HG03025 (cell line): ENCODE measurements at regions not wholly inside any gene's neighbourhood (a gene's known extent, or its start where the extent isn't known, plus 50 kb on each side); places are given as distances from the start of the nearest gene placed in this dataset.
"Not testable (repeated sequence)": the region's sequence is repeated elsewhere in the genome, so short reads cannot be mapped to it uniquely, and the experiment has no call there.

ENCODE experiments used
- ATAC-seq: cut with Tn5 transposase; IDR thresholded peaks from one replicate; pipeline ENCODE4 v1.9.1; 2021; ENCODE audit warnings: mild to moderate bottlenecking, moderate library complexity; ENCODE audit not compliant: unreplicated experiment, low FRiP score

DNA sequence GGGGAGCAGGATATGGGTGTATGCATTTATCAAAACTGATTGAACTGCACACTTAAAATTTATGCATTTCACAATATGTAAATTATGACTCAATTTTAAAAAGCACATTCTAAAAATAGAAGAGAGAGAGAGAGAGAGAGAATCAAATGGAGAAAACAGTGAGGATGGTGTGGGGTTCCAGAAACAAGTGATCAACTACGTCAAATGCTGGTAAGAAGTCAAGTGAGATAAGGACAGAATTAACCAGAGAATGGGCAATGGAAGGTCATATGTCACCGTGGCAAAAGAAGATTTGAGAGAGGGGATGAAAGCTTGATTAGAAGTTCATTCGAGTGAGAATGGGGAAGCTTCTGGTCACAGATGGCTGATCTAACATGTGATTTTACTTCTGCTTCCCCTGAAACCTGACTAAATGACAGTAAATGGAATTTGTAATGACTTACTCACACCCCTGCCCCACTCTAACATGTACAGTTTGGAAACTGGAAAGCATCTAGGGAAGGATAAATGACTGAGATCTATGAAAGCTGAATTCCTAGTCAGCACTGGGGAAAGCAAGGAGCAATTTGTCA, 276.5 kb upstream of the AMIGO2 start:
- peak; percentile 61 for ATAC-seq

DNA sequence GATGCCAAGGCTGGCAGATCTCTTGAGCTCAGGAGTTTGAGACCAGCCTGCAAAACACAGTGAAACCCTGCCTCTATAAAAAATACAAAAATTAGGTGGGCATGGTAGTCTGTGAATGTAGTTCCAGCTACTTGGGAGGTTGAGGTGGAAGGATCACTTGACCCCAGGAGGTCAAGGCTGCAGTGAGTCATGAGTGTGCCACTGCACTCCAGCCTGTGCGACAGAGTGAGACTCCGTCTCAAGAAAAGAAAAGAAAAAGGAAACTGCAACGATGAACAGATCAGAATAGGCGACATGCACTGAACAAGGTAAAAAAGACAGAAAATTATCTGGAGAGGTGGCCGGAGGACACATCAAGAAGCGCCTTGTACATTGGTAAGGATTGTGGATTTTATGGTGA, 273.7 kb upstream of the AMIGO2 start:
- no peak for ATAC-seq

DNA sequence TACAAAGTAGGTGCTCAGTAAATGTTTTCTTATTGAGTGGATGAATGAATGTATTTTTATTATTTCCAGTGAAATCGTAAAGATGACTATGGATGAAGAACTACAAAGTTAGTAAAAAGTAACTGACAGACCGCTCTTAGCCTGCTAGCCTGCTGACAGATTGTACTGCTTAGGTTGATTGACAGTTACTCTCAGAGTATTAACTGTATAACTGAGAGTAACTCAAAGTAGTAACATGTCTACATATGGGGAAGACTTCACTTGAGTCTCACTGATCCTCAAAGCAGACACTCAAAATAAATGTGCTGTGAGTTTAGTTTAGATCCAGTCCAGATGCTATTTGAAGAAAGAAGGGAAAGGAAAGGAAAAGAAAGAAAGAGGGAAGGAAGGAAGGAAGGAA, 272.3 kb upstream of the AMIGO2 start:
- no peak for ATAC-seq

DNA sequence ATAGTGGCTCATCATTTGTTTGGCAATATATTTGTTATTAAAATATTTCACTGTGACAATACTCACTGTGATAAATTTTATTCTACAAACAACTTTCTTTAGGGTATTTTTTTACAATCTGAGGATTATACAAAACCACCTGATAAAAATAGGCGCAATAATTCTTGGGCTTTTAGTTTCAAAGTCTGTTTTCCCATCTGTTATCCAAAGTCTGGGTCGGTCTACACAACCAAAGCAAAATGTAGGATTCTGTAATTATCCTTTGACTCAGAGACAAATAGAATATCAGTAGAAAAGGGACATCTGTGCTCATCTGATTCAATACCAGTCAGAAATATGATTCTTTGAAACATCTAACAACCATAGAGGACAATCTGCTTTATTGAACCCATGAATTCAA, 271.8 kb upstream of the AMIGO2 start:
- no peak for ATAC-seq

DNA sequence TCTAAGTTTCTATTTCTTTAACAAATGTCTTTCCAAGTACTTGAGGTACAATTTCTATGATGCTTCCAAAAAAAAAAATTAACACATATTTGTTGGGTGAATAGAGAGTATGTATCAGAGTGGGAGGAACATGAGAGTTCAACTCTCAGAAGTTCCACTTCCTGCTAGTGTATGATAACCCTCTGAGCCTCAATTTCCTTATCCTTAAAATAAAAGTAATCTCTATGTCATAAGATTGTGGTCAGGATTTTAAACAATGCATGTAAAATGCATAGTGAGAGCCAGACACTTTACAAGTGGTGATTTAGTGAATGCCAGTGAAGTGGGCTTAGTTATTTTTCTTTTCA, 270.3 kb upstream of the AMIGO2 start:
- ATAC-seq = no peak

DNA sequence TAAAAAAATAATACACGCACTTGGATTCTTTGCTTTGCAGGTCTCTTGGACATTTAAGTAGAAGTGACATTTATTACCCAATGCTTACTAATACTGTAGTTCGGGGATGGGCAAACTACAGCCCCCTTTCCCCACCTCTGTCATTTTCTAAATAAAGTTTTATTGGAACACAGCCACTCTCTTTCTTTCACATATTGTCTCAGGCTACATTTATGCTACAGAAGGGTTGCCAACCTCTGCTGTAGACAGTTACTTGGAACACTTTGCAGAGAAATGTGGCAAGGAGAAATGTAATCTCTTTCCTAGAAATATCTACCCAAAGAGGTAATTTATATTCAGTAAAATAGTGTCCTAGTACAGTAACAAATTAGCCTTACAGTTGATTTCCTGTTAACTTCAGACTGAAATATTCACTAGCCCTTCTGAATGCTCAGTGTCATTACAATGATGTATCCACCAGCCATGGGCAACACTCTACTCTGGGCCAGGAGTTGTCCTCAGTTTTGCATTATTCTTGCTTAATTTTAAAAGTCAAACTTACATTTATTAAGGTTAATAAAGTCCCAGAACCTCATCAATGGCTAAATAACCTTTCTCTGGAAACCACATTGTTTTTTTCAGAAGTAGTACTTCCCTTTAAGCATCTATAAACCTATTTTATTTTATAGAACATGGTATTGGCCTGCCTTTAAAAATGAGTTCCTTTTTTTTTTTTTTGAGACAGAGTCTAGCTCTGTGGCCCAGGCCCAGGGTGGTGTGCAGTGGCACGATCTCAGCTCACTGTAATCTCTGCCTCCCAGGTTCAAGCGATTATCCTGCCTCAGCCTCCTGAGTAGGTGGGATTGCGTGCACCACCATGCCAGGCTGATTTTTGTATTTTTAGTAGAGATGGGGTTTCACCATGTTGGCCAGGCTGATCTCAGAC, 269.6 kb upstream of the AMIGO2 start:
- ATAC-seq = no peak

DNA sequence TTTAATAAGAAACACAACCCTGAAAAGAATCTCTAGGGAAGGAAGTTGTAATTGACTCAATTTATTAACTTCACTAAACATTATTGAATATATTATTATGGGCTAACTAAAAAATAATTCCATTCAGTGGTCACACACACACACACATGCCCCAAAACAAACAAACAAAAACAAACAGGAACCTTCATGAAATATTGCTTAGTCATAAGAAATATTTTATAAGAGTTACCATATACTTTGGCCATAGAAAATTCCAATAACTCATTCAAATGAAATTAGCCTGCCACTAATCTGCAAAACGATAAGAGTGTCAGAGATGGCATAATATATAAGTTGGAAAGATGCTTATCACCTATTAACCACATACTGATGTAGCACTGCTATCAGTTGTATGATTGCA, 268.4 kb upstream of the AMIGO2 start:
- no peak for ATAC-seq

DNA sequence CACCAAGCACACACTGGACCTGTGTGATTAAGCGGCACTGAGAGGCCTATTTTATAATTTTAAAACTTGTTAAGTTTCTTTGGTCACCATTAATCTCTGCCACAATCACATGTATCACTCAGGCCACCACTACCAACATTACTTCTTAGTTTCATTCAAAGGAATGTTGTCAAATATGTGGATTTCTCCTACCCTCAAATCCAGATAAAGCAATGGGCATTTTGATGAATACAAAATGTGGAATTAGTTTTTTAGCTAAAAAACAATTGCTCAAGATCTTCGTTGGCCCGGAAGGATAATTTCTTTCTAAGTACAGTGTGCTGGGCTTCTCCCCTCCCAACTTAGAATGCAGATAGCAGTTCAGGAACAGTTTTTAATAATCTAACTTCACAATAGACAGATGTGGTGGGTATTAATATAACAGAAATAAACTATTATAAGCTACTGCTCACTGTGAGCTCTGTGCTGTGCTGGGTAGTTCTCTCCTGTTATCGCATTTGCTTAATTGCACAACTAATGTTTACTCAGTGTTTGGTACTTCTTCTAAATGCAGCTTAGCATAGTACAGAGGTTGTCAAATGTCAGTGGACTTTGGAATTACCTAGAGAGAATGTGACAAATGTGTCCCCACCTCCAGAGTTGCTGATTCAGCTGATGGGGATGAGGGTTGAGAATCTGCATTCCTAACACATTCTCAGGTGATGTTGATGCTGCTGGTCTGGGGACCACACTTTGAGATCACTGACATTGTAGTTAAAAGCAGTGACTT, 266.7 kb upstream of the AMIGO2 start:
- no peak for ATAC-seq

DNA sequence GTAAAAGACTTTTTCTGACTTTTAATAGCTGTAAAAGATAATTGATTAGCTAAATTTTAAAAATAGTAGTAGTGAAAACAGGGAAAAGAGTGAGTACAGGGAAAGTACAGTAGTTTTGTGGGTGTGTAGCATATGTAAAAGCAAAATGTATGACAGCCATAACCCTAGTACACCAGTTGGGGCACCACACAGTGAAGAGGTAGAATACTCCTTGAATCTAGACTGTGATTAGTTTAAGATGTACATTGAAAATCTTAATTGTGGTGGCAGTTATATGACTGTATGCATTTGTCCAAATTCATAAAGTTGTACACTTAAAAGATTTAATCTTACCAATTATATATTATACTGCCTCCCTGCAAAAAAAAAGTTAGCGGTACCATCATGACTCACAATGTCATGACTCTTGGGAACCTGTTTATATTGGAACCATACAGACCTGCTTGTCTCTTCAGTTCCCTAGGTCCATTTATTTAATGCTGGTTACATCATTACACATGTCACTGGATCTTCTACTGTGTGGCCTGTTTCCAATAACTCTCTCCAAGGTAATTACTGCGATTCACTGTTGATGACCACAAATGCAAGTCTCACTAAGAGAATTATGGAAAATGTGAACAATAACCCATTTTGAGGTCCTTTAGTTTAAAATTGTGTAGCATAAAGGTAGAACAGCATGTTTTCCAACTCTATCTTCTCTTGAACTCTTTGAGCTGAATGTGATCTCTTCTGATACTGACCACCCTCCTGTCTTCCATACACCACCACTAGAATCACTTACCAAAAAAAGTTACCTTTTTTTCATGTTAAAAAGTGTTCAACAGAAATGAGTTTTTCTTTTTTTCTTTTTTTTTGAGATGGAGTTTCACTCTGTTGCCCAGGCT, 264.2 kb upstream of the AMIGO2 start:
- no peak for ATAC-seq

DNA sequence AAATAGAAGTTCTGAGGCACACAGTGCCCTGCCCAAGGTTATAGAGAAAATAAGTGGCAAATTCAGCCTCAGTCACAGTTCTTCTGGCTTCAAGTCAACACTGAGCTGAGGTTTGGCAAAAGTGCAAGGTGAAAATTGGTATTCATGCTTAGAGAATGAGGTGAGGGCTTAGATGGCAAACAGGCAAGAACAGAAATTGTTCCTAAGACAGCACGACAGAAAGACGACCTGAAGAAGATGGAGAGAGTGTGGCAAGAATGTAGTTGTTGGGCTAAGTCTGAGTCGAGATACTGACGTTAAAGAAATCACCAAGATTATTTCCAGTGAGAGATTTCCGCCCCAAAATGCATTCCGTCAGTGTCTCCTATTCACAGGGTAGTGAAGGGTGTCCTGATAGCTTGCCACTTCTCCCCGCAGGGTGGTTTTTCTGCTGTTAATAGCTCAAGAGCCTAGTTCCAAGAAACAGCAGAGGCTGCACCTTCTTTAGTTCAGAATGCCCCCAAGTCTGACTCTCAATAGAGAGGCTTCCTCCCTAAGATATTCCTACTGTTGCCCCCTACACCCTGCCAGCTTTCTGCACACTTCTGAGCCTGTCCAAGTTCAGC, 260.8 kb upstream of the AMIGO2 start:
- ATAC-seq = no peak

DNA sequence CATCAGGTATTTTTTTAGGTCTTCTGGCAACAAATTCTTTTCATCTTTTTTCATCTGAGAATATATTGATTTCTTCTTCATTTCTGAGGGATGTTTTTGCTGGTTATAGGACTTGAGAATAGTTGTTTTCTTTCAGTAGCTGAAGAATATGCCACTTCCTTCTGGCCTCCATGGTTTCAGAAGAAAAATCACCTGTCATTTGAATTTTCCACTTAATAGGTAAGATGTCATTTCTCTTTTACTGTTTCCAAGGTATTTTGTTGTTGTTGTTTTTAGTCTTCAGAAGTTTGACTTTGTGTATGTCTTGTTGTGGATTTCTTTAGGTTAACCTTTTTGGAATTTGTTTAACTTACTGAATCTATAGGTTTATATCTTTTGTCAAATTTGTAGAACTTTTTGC, 257.8 kb upstream of the AMIGO2 start:
- ATAC-seq = no peak

DNA sequence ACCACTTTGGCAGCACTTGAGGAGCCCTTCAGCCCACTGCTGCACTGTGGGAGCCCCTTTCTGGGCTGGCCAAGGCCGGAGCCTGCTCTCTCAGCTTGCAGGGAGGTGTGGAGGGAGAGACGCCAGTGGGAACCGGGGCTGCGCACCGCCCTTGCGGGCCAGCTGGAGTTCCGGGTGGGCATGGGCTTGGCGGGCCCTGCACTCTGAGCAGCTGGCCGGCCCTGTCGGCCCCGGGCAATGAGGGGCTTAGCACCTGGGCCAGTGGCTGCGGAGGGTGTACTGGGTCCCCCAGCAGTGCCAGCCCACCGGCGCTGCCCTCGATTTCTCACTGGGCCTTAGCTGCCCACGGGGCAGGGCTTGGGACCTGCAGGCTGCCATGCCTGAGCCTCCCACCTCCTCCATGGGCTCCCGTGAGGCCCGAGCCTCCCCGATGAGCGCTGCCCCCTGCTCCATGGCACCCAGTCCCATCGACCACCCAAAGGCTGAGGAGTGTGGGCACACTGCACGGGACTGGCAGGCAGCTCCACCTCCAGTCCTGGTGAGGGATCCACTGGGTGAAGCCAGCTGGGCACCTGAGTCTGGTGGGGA, 253.6 kb upstream of the AMIGO2 start:
- not testable (repeated sequence) for ATAC-seq

DNA sequence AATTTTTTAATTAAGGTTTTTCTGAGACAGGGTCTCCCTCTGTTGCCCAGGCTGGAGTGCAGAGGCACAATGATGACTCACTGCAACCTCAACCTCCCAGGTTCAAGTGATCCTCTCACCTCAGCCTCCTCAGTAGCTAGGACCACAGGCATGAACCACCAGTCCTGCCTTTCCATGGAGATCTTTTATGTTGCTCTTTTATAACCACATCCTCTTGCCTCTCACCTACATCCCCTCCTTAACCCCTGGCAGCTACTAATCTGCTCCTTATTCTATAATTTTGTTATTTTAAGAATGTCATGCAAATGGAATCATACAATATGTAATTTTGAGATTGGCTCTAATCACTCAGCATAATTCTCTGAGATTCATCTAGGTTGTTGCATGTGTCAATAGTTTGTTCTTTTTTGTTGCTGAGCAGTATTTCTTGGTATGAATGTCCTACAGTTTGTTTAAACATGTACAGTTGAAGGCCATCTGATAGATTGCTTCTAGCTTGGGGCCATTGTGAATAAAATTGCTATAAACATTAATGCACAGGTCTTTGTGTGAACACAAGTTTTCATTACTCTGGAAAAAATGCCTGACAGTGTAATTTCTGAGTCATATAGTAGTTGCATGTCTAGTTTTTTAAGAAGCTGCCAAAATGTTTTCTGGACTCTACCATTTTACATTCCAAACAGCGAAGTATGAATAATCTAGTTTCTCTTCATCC, 249.2 kb upstream of the AMIGO2 start:
- no peak for ATAC-seq

DNA sequence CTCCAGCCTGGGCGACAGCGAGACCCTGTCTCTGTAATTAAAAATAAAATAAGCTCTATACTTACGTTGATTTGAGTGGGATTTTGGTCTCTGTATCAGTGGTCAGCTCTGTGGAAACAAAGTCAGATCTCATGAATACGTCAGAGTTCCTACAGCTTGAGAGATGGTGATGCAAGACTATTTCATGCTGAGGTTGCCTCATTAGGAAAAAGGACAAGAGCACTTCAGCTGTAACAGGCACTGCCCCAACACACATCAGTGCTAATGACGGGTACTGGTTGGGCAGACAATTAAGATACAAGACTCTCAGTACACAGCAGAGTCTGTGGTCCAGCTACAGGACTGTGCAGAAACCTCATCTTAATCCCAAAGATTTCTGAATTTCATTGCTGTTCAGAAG, 246.4 kb upstream of the AMIGO2 start:
- ATAC-seq = no peak

DNA sequence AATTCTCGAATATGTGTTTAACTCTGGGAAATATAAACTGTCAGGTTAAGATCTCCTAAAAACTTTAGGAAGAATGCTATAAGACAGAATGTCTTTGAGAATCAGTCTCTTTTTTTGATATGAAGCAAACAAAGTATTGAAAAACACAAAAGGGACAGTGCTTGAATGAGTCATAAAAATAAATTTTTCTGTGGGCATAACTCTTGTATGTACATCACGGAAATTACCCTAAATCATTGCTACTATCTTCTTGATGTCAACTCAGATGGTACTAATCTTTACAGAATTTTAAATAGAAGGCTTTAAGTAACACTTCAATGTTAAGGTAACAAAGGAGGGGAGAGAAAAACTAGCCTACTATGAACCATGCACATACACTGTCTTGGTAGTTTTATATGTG, 244.0 kb upstream of the AMIGO2 start:
- ATAC-seq = no peak

DNA sequence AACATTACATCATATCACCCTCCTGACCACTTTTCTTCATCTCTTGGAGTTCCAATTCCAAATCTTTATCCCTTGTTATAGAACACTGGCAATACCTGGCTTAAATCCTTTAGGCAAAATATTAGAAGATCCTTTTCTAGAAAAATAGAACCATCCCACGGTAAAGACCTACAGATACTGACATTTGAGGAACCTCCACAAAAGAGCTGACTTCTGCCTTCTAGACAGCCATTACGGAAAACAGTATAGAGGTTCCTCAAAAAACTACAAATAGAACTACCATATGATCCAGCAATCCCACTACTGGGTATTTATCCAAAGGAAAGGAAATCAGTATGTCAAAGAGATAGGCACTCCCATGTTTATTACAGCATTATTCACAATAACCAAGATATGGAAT, 241.7 kb upstream of the AMIGO2 start:
- ATAC-seq = no peak

DNA sequence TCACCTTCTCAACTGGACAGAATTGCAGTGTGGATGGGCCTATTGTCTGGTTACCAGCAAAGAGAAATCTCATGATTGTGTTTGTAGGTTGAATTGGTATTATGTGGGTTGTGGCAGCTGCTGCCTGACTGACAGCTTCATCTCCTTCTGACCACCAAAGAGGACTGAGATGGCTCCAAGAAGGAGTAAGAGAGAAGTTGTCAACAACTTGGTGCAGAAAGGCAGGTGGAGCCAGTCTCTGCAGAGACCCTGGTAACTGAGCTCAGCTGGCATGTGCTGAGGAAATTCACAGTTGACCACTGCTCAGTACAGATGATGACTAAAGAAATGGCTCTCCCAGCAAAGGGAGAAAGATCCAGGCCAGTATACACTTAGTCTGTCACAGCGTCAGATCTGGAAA, 240.0 kb upstream of the AMIGO2 start:
- ATAC-seq = no peak

DNA sequence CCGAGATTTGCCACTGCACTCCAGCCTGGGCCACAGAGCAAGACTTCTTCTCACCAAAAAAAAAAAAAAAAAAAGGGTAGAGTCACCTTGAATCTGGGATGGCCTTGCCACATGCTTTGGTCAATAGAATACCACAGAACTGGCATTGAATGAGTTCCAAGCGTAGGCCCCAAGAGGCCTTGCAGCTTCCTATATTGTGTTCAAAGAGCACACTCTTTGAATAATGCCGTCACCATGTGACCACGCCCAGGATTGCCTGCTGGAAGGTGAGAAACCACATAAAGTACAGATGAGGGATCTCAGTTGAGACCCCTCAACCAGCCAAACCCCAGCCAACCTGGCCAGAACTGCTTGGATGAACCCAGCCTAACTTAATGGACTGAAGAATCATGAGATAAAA, 239.2 kb upstream of the AMIGO2 start:
- no peak for ATAC-seq
